SK-N-MC (cell line): ENCODE measurements at regions not wholly inside any gene's neighbourhood (a gene's known extent, or its start where the extent isn't known, plus 50 kb on each side); places are given as distances from the start of the nearest gene placed in this dataset.

Source experiments
- DNase-seq: peaks from one replicate; pipeline ENCODE4 v3.0.0-alpha.2; 2011; ENCODE audit warnings: low read depth, low spot score
- H3K27ac ChIP-seq: fragments of 200-600 bp; sonication (generic); 2 replicates; pipeline ENCODE4 v1.5.1; 2016; ENCODE audit warnings: mixed run types
- H3K36me3 ChIP-seq: fragments of 200-600 bp; sonication (generic); 2 replicates; pipeline ENCODE4 v1.6.1; 2017; ENCODE audit warnings: antibody characterized with exemption, low read length, mixed read lengths; ENCODE audit not compliant: insufficient read depth
- H3K4me3 ChIP-seq: fragments of 200-600 bp; sonication (generic); 2 replicates; pipeline ENCODE4 v1.5.1; 2016
- H3K9ac ChIP-seq: fragments of 200-600 bp; sonication (generic); 2 replicates; pipeline ENCODE4 v1.8.0; 2017; ENCODE audit warnings: mixed run types, mixed read lengths; ENCODE audit not compliant: insufficient read length
- H3K9me3 ChIP-seq: fragments of 200-600 bp; sonication (generic); 2 replicates; pipeline ENCODE4 v1.6.1; 2017; ENCODE audit warnings: low read depth, mild to moderate bottlenecking, antibody characterized with exemption, low read length, moderate library complexity, mixed read lengths
- EZH2 ChIP-seq: fragments of 200-600 bp; sonication (generic); IDR thresholded peaks from one replicate; pipeline ENCODE4 v1.6.1; 2017; ENCODE audit warnings: antibody characterized with exemption
- FOXP2 ChIP-seq: optimal IDR thresholded peaks from 2 replicates; pipeline ENCODE3; 2011; ENCODE audit warnings: mild to moderate bottlenecking, moderate library complexity; ENCODE audit not compliant: insufficient read depth; ENCODE audit errors: extremely low read length, control extremely low read depth
- POLR2AphosphoS5 ChIP-seq: IDR thresholded peaks from 2 replicates; pipeline ENCODE4 v1.6.1; 2012; ENCODE audit warnings: mild to moderate bottlenecking, low read depth, low read length, borderline replicate concordance

DNA sequence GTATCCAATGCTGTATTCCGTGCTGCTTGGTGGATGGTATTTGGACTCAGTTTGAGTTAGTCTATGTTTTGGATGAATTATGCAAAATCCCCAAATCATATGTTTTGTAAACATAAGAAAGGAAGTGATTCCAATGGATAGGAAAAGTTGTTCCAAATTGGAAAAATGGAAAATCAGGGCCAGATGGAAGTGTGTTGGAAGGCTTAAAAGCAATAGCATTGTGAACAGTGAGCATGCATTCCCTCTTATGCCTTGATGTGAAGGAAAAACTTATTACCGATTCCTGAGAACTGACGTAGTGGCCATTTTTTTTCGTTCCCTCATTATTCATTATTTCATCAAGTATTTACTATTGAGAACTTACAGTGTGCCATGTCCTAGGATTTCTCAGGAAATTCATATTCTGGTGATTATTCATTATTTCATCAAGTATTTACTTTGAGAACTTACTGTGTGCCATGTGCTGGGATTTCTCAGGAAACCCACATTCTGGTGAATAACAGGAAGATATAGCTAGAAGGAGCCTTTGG lies 144.1 kb upstream of the TPRG1 start:
- DNase-seq: no peak
- H3K36me3 ChIP-seq: no peaks in the 10 kb centered on the region
- no peak overlapping the region for H3K27ac ChIP-seq
- no peak overlapping the region for H3K4me3 ChIP-seq
- no peaks in the 10 kb centered on the region for H3K9me3 ChIP-seq
- no peak overlapping the region for H3K9ac ChIP-seq
- no peak for TF ChIP-seq POLR2AphosphoS5
- no peak for TF ChIP-seq FOXP2
- no peak for TF ChIP-seq EZH2

GRCh38 chr3:189038773-189039745 lies 132.7 kb upstream of the TPRG1 start:
- Histone ChIP-seq H3K4me3 (no peak overlapping the region), H3K9me3 (peaks cover 6% of the 10 kb centered on the region; the same call in 1 of the 2 replicates), H3K36me3 (no peaks in the 10 kb centered on the region), H3K9ac (no peak overlapping the region), H3K27ac (no peak overlapping the region)
- TF ChIP-seq POLR2AphosphoS5 (no peak), FOXP2 (no peak)
- DNase-seq: no peak

DNA sequence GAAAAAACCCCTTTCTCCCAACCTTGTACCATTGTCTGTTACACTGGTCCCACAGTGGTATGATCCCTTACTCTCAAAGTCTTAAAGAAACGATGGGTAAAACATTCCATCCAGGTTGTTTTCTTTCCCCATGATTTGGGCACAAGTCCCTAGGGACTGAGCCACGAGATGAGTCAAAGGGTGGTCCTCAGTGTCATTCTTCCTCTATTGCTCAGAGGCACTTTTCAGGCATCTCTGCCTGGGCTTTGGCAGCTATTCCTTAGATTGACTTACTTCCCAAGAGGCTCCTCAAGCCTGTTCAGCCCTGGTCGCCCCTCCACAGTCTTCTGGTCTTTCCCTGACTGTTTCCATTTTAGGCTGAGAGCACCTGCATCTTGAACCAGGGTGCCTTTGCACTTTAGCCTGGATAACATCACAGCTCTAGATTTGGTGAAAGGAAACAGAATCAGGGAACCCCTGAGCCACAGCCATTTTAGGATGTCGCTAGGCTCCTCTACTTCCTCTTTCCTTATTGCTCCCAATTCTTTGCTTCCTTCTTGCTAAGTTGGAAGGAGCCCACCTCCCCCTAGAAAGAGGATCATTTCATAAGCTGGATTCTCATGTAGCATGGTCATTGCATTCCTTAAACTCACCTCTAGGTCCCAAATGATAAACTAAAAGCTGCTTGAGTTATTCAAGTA lies 131.0 kb upstream of the TPRG1 start:
- Histone ChIP-seq H3K27ac (no peak overlapping the region), H3K4me3 (no peak overlapping the region), H3K9me3 (peaks cover 2% of the 10 kb centered on the region; the same call in 1 of the 2 replicates), H3K36me3 (no peaks in the 10 kb centered on the region), H3K9ac (no peak overlapping the region)
- no peak for DNase-seq
- TF ChIP-seq FOXP2 (no peak), EZH2 (no peak), POLR2AphosphoS5 (no peak)

DNA sequence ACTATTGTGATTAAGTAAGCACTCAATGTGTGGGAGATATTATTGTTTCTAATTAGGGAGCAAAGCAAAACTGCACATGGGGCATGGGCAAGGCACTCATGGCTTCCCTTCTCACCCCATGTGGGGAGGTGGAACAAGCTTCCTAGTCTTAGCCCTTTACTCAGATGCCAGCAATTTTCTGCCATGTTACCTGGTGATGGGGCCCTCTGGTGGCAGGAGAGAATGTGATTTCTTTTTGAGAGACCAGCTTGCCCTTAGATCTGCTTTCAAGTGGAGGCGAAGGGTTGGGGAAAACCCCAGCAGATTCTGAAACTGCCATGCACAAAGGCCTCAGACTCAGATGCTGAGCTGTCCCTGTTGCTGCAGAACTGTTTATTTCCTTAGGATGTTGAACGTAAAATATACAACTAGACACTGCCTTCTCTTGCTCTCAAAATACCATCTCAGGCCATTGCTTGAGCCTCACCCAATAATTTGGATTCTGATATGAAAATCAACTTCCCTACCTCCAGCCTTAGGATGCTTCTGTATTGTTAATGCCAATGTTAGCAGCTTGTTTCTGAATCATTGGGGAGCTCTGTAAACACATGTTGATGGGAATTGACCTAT lies 130.2 kb upstream of the TPRG1 start:
- Histone ChIP-seq H3K9me3 (no peaks in the 10 kb centered on the region), H3K27ac (no peak overlapping the region), H3K9ac (no peak overlapping the region), H3K4me3 (no peak overlapping the region), H3K36me3 (no peaks in the 10 kb centered on the region)
- no peak for DNase-seq
- no peak for TF ChIP-seq POLR2AphosphoS5
- TF ChIP-seq FOXP2: no peak
- TF ChIP-seq EZH2: no peak

- H3K36me3 ChIP-seq: no peaks in the 10 kb centered on the region
- H3K9ac ChIP-seq: no peak overlapping the region
- H3K27ac ChIP-seq: no peak overlapping the region
- no peak overlapping the region for H3K4me3 ChIP-seq
- H3K9me3 ChIP-seq: no peaks in the 10 kb centered on the region
- TF ChIP-seq EZH2 (no peak), FOXP2 (no peak), POLR2AphosphoS5 (no peak)
- DNase-seq: no peak
These were observed 128.9 kb upstream of the TPRG1 start for GRCh38 chr3:189042832-189043231.

DNA sequence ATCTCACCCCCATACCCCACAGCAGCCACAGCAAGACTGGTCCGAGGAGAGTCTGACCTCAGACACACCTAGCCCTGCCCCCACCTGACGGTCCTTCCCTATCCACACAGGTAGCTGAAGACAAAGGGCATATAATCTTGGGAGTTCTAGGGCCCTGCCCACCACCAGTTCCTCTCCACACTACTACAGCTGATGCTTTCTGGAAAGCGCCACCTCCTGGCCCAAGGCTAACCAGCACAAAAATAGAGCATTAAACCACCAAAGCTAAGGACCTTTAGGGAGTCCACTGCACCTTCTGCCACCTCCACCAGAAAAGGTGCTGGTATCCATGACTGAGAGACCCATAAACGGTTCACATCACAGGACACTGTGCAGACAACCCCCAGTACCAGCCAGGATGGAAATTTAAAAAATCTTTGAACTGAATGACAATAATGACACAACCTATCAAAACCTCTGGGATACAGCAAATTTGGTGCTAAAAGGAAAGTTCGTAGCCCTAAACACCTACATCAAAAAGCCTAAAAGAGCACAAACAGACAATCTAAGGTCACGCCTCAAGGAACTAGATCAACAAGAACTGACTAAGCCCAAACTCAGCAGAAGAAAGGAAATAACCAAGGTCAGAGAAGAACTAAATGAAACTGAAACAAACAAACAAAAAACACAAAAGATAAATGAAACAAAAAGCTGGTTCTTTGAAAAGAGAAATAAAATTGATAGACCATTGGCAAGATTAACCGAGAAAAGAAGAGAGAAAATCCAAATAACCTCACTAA lies 122.1 kb upstream of the TPRG1 start:
- no peak for DNase-seq

DNA sequence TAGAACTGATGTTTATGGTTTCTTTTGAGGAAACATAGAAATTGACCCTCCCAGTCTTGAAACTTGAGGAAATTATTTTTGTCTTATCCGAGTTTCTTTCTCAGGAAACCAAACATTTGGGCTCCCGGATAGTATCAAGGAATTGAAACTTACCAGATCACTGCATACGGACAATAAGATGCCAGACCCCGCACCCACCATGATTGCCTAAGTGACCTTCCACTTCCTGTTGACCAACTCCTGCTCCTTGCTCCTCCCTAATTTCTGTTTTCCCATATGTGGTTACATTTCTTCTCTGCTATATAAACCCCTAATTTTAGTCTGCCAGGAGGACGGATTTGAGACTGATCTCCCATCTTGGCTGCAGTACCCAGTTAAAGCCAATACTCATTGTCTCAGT lies 118.4 kb upstream of the TPRG1 start:
- no peaks in the 10 kb centered on the region for H3K9me3 ChIP-seq
- no peak for DNase-seq
- H3K4me3 ChIP-seq: no peak overlapping the region
- no peak overlapping the region for H3K27ac ChIP-seq
- no peaks in the 10 kb centered on the region for H3K36me3 ChIP-seq
- TF ChIP-seq EZH2 (no peak), FOXP2 (no peak), POLR2AphosphoS5 (no peak)
- H3K9ac ChIP-seq: no peak overlapping the region

More for the DNA sequence above, 122.1 kb upstream of the TPRG1 start:
- Histone ChIP-seq H3K27ac (no peak overlapping the region), H3K9ac (no peak overlapping the region), H3K9me3 (no peaks in the 10 kb centered on the region), H3K4me3 (no peak overlapping the region), H3K36me3 (no peaks in the 10 kb centered on the region)
- no peak for TF ChIP-seq EZH2
